IMR-90 (cell line): ENCODE measurements at regions not wholly inside any gene's neighbourhood (a gene's known extent, or its start where the extent isn't known, plus 50 kb on each side); places are given as distances from the start of the nearest gene placed in this dataset.

ENCODE experiments used
- ATAC-seq: fragments of 200-7000 bp; cut with Tn5 transposase; 2 replicates; pipeline ENCODE4 v1.9.1; 2020; ENCODE audit warnings: low read depth, mild to moderate bottlenecking, moderate library complexity
- BruUV-seq: library from RNA; stranded (reverse); fragments of 400-500 nt; replicated peaks from 2 replicates; lab custom pipeline; 2021; lab: Mats Ljungman, UMichigan
- CTCF ChIA-PET: fragments of 300-600 bp; formaldehyde crosslinking; extraction: SDS; loops from one replicate; lab custom pipeline; 2021; ENCODE audit warnings: antibody characterized with exemption; lab: Yijun Ruan, JAX
- POLR2A ChIA-PET: fragments of 300-600 bp; sonication (Branson Sonifier 250); formaldehyde crosslinking; loops from one replicate; lab custom pipeline; 2022; ENCODE audit warnings: antibody characterized with exemption; ENCODE audit not compliant: unreplicated experiment; lab: Charles Lee
- DNase-seq: peaks from one replicate; pipeline ENCODE4 v3.0.0; 2013
- H2AFZ ChIP-seq: replicated peaks from 2 replicates; pipeline ENCODE3; 2013; ENCODE audit warnings: low read length, mild to moderate bottlenecking; ENCODE audit not compliant: poor library complexity
- H2AK5ac ChIP-seq: 2 replicates; pipeline ENCODE4 v1.6.1; 2013; ENCODE audit warnings: low read depth, low read length, inconsistent platforms
- H2AK9ac ChIP-seq: replicated peaks from 2 replicates; pipeline ENCODE3; 2013; ENCODE audit warnings: mild to moderate bottlenecking, low read depth, low read length, moderate library complexity; ENCODE audit not compliant: poor library complexity
- H2BK120ac ChIP-seq: 2 replicates; pipeline ENCODE4 v1.6.1; 2013; ENCODE audit warnings: low read depth, low read length, inconsistent platforms
- H2BK15ac ChIP-seq: 3 replicates; pipeline ENCODE4 v1.6.1; 2013; ENCODE audit warnings: low read depth, low read length, inconsistent platforms
- H2BK20ac ChIP-seq: 2 replicates; pipeline ENCODE4 v1.6.1; 2013; ENCODE audit warnings: low read depth, mild to moderate bottlenecking, inconsistent platforms, low read length, moderate library complexity
- H2BK5ac ChIP-seq: 2 replicates; pipeline ENCODE4 v1.6.1; 2013; ENCODE audit warnings: mild to moderate bottlenecking, low read depth, low read length, inconsistent platforms; ENCODE audit not compliant: poor library complexity, severe bottlenecking
- H3K14ac ChIP-seq: replicated peaks from 2 replicates; pipeline ENCODE4 v1.6.1; 2013; ENCODE audit warnings: low read depth, low read length, inconsistent platforms
- H3K18ac ChIP-seq: 2 replicates; pipeline ENCODE4 v1.6.1; 2013; ENCODE audit warnings: low read depth, low read length, control low read depth
- H3K23ac ChIP-seq: 2 replicates; pipeline ENCODE4 v1.6.1; 2013; ENCODE audit warnings: low read depth, low read length, inconsistent platforms
- H3K27ac ChIP-seq: 2 replicates; pipeline ENCODE4 v1.5.1; 2013; ENCODE audit warnings: mild to moderate bottlenecking, control low read depth, low read length; ENCODE audit not compliant: insufficient read depth
- H3K27me3 ChIP-seq: 2 replicates; pipeline ENCODE4 v1.6.1; 2013; ENCODE audit warnings: low read length; ENCODE audit not compliant: control insufficient read depth, insufficient read depth
- H3K36me3 ChIP-seq: 2 replicates; pipeline ENCODE4 v1.6.1; 2013; ENCODE audit warnings: low read length, mixed read lengths; ENCODE audit not compliant: control insufficient read depth, insufficient read depth
- H3K4ac ChIP-seq: 2 replicates; pipeline ENCODE4 v1.6.1; 2013; ENCODE audit warnings: low read depth, low read length, inconsistent platforms
- H3K4me1 ChIP-seq: 2 replicates; pipeline ENCODE4 v1.6.1; 2013; ENCODE audit warnings: low read length, mixed read lengths; ENCODE audit not compliant: control insufficient read depth, insufficient read depth
- H3K4me2 ChIP-seq: 2 replicates; pipeline ENCODE4 v1.6.1; 2013; ENCODE audit warnings: low read depth, mild to moderate bottlenecking, control low read depth, low read length, moderate library complexity
- H3K4me3 ChIP-seq: 2 replicates; pipeline ENCODE4 v1.5.1; 2013; ENCODE audit warnings: low read depth, mild to moderate bottlenecking, control low read depth, low read length, moderate library complexity; ENCODE audit not compliant: insufficient read depth
- H3K56ac ChIP-seq: 2 replicates; pipeline ENCODE4 v1.6.1; 2013; ENCODE audit warnings: low read length, inconsistent platforms; ENCODE audit not compliant: insufficient read depth; ENCODE audit errors: extremely low read depth
- H3K79me1 ChIP-seq, 2 experiments: 2 replicates each; pipeline ENCODE4 v1.6.1; 2013; ENCODE audit warnings: low read length in 2 of 2, inconsistent platforms in 1 of 2, low read depth in 1 of 2
- H3K9ac ChIP-seq: 2 replicates; pipeline ENCODE4 v1.6.1; 2013; ENCODE audit warnings: low read depth, low read length, control low read depth
- H3K9me1 ChIP-seq: 2 replicates; pipeline ENCODE4 v1.6.1; 2013; ENCODE audit warnings: low read length, inconsistent platforms; ENCODE audit not compliant: insufficient read depth
- H3K9me3 ChIP-seq: 2 replicates; pipeline ENCODE4 v1.6.1; 2013; ENCODE audit warnings: low read length; ENCODE audit not compliant: control insufficient read depth, insufficient read depth
- H4K20me1 ChIP-seq: 2 replicates; pipeline ENCODE4 v1.6.1; 2013; ENCODE audit warnings: low read length, inconsistent platforms; ENCODE audit not compliant: insufficient read depth
- H4K5ac ChIP-seq: 2 replicates; pipeline ENCODE4 v1.6.1; 2013; ENCODE audit warnings: mild to moderate bottlenecking, low read depth, low read length, control low read depth
- H4K8ac ChIP-seq, 2 experiments: 2 replicates each; pipeline ENCODE4 v1.6.1; 2013; ENCODE audit warnings: low read depth in 2 of 2, low read length in 2 of 2, control low read depth in 1 of 2, inconsistent platforms in 1 of 2
- H4K91ac ChIP-seq: 2 replicates; pipeline ENCODE4 v1.6.1; 2013; ENCODE audit warnings: low read depth, low read length, inconsistent platforms; ENCODE audit not compliant: insufficient read depth
- BHLHE40 ChIP-seq: fragments of 150-350 bp; IDR thresholded peaks from 2 replicates; pipeline ENCODE4 v1.6.1; 2016; ENCODE audit warnings: mild to moderate bottlenecking, low read depth, low read length
- CEBPB ChIP-seq: IDR thresholded peaks from 2 replicates; pipeline ENCODE4 v1.6.1; 2012; ENCODE audit warnings: low read depth, low read length, improper control_type of control experiment
- CHD1 ChIP-seq: IDR thresholded peaks from 2 replicates; pipeline ENCODE4 v1.6.1; 2012; ENCODE audit warnings: low read depth, low read length, improper control_type of control experiment
- CTCF ChIP-seq: conservative IDR thresholded peaks from 2 replicates; pipeline ENCODE4 v1.5.1; 2012; ENCODE audit warnings: mild to moderate bottlenecking, low read depth, low read length, improper control_type of control experiment
- ELK1 ChIP-seq: fragments of 150-350 bp; IDR thresholded peaks from 2 replicates; pipeline ENCODE4 v1.6.1; 2016; ENCODE audit warnings: low read depth, mild to moderate bottlenecking, low read length, moderate library complexity, borderline replicate concordance
- FOS ChIP-seq: fragments of 150-350 bp; IDR thresholded peaks from 2 replicates; pipeline ENCODE4 v1.6.1; 2016; ENCODE audit warnings: low read depth, low read length
- MAFK ChIP-seq: IDR thresholded peaks from 2 replicates; pipeline ENCODE4 v1.6.1; 2012; ENCODE audit warnings: low read depth, low read length, improper control_type of control experiment
- MAZ ChIP-seq: IDR thresholded peaks from 2 replicates; pipeline ENCODE4 v1.6.1; 2012; ENCODE audit warnings: low read depth, mild to moderate bottlenecking, low read length, improper control_type of control experiment, moderate library complexity, borderline replicate concordance
- MXI1 ChIP-seq: IDR thresholded peaks from 2 replicates; pipeline ENCODE4 v1.6.1; 2012; ENCODE audit warnings: low read depth, mild to moderate bottlenecking, low read length, moderate library complexity, borderline replicate concordance
- NFE2L2 ChIP-seq: fragments of 150-350 bp; IDR thresholded peaks from 2 replicates; pipeline ENCODE4 v1.6.1; 2016; ENCODE audit warnings: low read depth, mild to moderate bottlenecking, low read length
- POLR2A ChIP-seq: IDR thresholded peaks from 2 replicates; pipeline ENCODE4 v1.6.1; 2012; ENCODE audit warnings: mild to moderate bottlenecking, low read depth, low read length
- RAD21 ChIP-seq: IDR thresholded peaks from 2 replicates; pipeline ENCODE4 v1.6.1; 2012; ENCODE audit warnings: low read length, improper control_type of control experiment
- RCOR1 ChIP-seq: IDR thresholded peaks from 2 replicates; pipeline ENCODE4 v1.6.1; 2012; ENCODE audit warnings: mild to moderate bottlenecking, low read length, improper control_type of control experiment; ENCODE audit not compliant: insufficient replicate concordance
- RFX5 ChIP-seq: IDR thresholded peaks from 2 replicates; pipeline ENCODE4 v1.8.0; 2012; ENCODE audit warnings: low read depth, mild to moderate bottlenecking, low read length, moderate library complexity
- SMC3 ChIP-seq: fragments of 150-350 bp; IDR thresholded peaks from 2 replicates; pipeline ENCODE4 v1.6.1; 2016; ENCODE audit warnings: low read depth, mild to moderate bottlenecking, antibody characterized with exemption, low read length, moderate library complexity
- WGBS, 2 experiments: methylation state at CpG; one replicate each; pipeline versions ENCODE4 v1.1.5 to v1.1.7; 2013; ENCODE audit warnings: missing lambda C conversion rate in 2 of 2; ENCODE audit not compliant: insufficient read length in 1 of 2; ENCODE audit errors: extremely low coverage in 2 of 2; 5-methylcytosine and 5-hydroxymethylcytosine counted together
- dilution Hi-C: fragments of 300-500 bp; cut with HindIII; formaldehyde crosslinking; loops from one replicate; pipeline ENCODE4 v1.14.3; 2018; ENCODE audit warnings: low sequenced_read_pairs; ENCODE audit not compliant: unreplicated experiment
- in situ Hi-C: fragments of 300-500 bp; cut with MboI; formaldehyde crosslinking; loops from 3 replicates; pipeline ENCODE4 v1.14.3; 2019; ENCODE audit warnings: low sequenced_read_pairs, inconsistent platforms, mixed read lengths
- intact Hi-C: fragments of 100-400 bp; cut with micrococcal nuclease; formaldehyde crosslinking; loops from 2 replicates; pipeline ENCODE4 v1.10.0; 2022
- TF ChIP-seq, protein P1 (sequence below): fragments of 150-350 bp; IDR thresholded peaks from 2 replicates; pipeline ENCODE4 v1.6.1; 2017; ENCODE audit warnings: mild to moderate bottlenecking, antibody characterized with exemption, low read length, low read depth

GRCh38 chr14:34237677-34238076 lies 224.4 kb downstream of the SPTSSA start:
- no peak overlapping the region for H3K27ac ChIP-seq
- no peak overlapping the region for H2BK5ac ChIP-seq
- H3K9me1 ChIP-seq, result no peaks in the 10 kb centered on the region
- ChIA-PET CTCF (interaction anchor here (1.6 kb wide), 1 partner anchor 10 kb away, joined by 4 read pairs; no protein-coding TSS in a partner anchor), POLR2A (no interaction called here)
- H3K4me1 ChIP-seq, result peaks cover 2% of the 10 kb centered on the region; the same call in 1 of the 2 replicates
- H4K8ac ChIP-seq, result no peak overlapping the region
- H4K20me1 ChIP-seq, result no peaks in the 10 kb centered on the region
- intact Hi-C loops (no loop called here), dilution Hi-C loops (no loop called here), in situ Hi-C loops (no loop called here)
- H3K4me2 ChIP-seq, result no peak overlapping the region
- no peaks in the 10 kb centered on the region for H3K79me1 ChIP-seq
- no peak overlapping the region for H4K91ac ChIP-seq
- no peak overlapping the region for H2BK15ac ChIP-seq
- H3K14ac ChIP-seq, result no peak overlapping the region
- no peak overlapping the region for H3K4me3 ChIP-seq
- H3K18ac ChIP-seq, result no peak overlapping the region
- BruUV-seq, result no TSS peak
- H4K5ac ChIP-seq, result no peak overlapping the region
- no peak overlapping the region for H2AFZ ChIP-seq
- no peak overlapping the region for H3K9ac ChIP-seq
- H3K36me3 ChIP-seq, result no peaks in the 10 kb centered on the region
- no peak overlapping the region for H3K4ac ChIP-seq
- H2BK120ac ChIP-seq, result no peak overlapping the region
- peaks cover 3% of the 10 kb centered on the region; the same call in 1 of the 2 replicates for H3K27me3 ChIP-seq
- peaks cover 2% of the 10 kb centered on the region; the same call in 1 of the 2 replicates for H3K9me3 ChIP-seq
- no peak for TF ChIP-seq FOS
- no peak for TF ChIP-seq MAZ
- TF ChIP-seq SMC3, result no peak
- TF ChIP-seq CHD1, result no peak
- no peak for TF ChIP-seq MXI1
- no peak for TF ChIP-seq RAD21
- no peak for TF ChIP-seq POLR2A
- TF ChIP-seq, protein P1, sequence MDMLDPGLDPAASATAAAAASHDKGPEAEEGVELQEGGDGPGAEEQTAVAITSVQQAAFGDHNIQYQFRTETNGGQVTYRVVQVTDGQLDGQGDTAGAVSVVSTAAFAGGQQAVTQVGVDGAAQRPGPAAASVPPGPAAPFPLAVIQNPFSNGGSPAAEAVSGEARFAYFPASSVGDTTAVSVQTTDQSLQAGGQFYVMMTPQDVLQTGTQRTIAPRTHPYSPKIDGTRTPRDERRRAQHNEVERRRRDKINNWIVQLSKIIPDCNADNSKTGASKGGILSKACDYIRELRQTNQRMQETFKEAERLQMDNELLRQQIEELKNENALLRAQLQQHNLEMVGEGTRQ, result no peak
- TF ChIP-seq MAFK, result no peak
- TF ChIP-seq RFX5, result no peak
- no peak for TF ChIP-seq CEBPB
- no peak for TF ChIP-seq NFE2L2
- TF ChIP-seq ELK1, result no peak
- no peak for TF ChIP-seq BHLHE40
- TF ChIP-seq RCOR1, result no peak
- no peak for TF ChIP-seq CTCF
- no peak overlapping the region for H2AK5ac ChIP-seq
- H3K56ac ChIP-seq, result no peak overlapping the region
- H3K23ac ChIP-seq, result no peak overlapping the region
- H2AK9ac ChIP-seq, result no peak overlapping the region
- no peak overlapping the region for H2BK20ac ChIP-seq
- DNase-seq, result no peak
- ATAC-seq, result no peak
- no CpG with 5 or more reads among the region's 2 CpGs for WGBS, 2 experiments
